Activated CD4-positive, CD25-positive, alpha-beta regulatory T cell treated with anti-CD3 and anti-CD28 coated beads, Interleukin-2, amount 50 U/mL, for 16 hours (primary cell): ENCODE measurements at regions not wholly inside any gene's neighbourhood (a gene's known extent, or its start where the extent isn't known, plus 50 kb on each side); places are given as distances from the start of the nearest gene placed in this dataset.

Experiments used
- DNase-seq: peaks from one replicate; pipeline ENCODE4 v3.0.0-alpha.2; 2020; ENCODE audit warnings: low read depth, low spot score

DNA sequence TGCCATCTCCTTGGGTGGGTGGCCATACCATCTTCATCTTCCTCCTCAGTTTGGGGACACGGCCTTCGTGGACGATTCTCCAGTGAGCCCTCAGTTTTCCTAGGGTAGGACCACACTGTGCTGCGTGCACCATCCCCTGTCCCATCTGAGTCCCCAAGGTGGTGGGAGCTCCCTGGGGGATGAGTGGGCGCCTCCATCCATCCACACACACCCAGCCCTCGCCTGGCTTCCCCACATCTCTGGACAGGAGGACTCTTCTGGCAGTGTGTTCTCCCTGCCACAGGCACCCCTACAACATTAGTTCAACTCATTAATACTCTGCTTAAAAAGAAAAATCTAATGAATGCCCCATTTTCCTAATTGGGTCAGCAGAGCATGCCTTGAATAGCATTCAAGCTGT lies 408.5 kb downstream of the SHANK2 start:
- DNase-seq, result no peak

DNA sequence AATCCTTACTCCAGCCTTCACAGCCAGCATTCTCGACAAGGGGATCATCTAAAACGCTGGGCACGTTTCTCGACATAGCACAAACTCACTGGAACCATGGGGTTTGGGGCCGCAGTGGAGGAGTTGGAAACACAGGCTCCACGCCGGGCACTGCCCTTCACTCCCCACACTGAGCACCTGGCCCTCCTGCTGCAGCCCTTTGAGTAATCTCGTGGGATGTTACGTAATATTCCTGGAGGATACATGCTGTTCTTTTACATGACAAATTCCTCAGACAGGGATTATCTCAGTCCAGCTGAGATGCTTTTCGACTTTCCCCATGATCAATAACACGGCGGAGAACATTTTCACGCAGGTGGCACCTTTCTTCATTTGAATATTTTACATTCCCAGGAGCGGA lies 408.0 kb downstream of the SHANK2 start:
- DNase-seq, result no peak

DNA sequence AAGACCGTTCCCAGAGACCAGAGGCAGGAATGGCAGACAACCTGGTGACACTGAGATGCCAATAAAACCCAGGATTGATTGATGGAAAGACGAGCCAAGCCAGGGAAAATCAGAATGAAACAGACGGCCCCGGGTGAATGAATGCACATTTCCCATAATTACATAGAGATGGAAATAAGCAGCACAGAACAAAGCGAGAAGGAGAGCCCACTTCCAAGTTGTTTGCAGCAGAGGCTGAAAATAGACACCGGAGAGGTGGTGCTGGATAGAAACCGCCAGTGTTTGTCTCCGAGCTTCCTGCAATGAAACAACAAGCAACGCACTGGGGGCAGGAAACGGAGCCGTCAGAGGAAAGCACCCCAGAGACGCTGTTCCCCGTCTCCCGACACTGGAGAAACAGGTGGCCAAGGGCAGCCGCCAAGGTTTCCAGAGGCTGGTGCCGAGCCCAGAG lies 406.8 kb downstream of the SHANK2 start:
- no peak for DNase-seq

DNA sequence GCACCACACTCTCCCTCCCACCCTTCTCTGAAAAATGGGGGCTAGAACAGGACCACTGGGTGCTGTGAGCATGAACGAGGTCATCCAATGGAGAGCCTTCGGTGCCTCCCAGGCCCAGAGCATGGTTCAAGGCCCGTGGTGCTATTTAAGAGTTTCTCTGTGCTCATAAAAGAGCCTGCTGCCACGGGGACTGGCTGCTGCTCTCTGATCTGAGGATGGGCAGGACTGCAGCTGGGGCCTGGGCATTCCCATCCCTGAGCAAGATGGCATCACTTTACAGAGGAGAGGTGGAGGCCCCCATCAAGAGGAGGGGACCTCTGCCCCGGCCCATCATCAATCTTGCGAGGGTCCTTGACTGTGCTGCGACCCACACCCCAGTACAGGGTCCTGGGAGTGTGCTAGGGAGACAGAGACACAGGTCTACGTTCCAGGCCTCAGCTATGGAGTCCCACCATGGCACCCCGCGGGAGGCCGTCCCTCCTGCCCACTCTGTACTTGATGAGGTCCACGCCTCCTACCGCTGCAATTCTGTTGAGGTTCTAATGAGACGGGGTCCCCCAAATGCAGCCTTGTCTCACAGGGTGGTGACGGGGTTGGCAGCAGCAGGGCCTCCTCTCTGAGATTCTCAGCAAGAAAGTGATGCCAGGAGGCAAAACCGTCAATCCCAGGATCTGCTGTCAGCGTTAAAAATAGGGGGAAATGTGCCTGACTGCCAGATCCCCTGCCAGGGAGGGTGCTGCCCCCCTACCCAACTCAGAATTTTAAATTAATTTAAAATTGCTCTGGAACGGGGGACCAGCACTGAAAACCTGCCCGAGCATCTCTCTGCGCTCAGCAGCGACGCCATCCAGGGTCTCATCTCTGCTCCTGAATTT lies 405.4 kb downstream of the SHANK2 start:
- no peak for DNase-seq

DNA sequence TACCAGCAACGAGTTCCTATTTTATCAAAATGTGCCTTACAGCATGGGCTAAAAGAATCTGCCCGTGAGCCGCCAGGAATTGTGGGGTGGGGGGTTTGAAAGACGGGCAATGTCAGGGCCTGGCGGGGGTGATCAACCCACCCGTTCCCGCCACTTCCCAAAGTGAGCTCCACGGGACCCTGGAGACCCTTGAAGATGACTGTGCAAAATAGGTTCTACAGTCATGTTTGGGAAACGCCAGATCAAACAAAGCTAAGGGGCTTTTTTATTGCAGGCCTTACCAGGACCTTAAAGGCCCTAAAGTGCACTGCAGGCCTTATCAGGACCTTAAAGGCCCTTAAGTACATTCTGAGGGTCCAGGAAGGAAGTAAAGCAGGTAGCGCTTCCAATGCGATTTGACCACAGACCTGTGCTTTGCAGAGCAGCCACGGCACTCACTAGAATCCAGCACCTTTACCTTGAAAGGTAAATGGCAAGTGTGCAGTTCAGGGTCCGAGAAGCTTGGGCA lies 404.1 kb downstream of the SHANK2 start:
- DNase-seq, result no peak

DNA sequence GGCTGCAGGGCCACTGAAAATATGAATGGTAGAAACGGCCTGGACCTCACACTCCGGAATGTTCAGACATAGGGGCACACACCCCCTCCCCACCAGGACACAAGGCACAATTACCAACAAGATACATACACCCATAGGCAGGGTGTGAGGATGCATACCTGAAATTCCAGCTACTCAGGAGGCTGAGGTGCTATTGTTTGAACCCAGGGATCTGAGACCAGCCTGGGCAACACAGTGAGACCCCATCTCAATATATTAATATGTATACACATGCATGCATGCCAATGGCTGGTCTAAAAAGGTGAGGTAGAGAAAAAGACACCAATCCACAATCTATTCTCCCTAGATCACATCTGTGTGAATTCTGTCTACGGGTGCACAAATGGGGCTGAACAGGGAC lies 403.3 kb downstream of the SHANK2 start:
- no peak for DNase-seq

DNA sequence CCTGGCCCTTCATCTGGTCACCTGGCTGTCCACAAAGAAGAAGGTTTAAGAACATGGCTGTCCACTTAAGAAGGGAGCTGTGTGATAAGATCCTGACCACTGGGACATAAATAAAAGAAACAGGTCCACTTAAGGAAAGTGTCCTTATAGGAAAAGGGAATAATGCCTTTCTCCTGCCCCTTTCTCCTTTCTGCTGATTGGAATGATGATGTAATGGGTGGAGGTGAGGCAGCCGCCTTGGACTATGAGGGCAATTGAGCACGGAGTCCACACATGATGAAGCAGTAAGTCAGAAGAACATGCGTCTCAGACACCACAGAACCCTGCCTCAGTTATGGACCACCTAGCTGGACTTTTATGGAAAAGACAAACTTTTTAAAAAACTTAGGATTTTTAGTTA lies 401.1 kb downstream of the SHANK2 start:
- no peak for DNase-seq

DNA sequence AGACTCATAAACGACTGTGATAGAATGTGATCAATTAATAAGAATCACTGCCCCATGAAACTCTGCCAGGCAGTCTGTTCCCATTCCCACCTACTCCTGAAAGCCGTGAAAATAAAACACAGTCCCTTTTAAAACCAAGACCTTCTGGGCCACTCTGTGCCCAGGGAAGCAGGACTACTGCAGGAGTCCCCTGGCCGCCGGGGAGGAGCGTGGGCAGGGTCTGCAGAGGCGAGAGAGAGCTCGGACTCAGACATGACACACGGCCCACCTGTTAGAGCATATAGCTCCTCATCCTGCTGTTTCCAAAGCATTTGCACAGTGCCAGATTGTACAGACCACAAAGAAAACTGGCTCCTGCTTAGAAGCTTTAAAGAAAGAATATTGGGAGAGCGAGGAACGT lies 400.5 kb downstream of the SHANK2 start:
- DNase-seq, result no peak

DNA sequence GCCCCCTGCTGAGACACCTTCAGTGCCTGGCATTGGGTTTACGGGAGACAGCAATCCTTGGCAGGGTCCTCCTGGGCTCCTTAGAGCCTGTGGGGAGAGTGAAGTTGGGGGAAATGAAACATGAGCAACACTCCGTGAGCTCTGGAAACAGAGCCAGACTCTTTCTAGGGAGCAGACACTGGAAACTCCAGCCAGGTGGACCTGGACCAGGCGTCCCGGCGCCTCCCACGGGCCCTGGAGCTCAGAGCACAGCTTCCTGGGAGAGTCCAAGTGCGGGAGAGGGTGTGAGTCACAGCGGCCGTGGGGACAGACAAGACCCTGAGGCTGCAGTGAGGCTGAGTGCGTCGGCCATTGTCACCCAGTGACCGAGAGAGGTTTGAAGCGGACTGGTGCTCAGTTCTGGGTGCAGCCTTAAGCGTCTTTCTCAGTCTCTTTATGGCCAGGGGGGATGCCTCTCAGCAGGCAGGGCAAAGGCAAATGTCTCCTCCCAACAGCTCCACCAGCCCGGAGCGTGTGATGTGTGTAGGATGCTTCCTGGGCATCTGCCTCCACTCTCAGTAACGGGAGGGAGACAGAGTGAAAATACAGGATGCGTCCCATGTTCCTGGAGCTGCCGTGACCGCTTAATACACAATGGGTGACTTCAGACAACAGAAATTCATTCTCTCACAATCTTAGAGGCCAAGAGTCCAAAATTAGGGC lies 399.2 kb downstream of the SHANK2 start:
- DNase-seq, result no peak

DNA sequence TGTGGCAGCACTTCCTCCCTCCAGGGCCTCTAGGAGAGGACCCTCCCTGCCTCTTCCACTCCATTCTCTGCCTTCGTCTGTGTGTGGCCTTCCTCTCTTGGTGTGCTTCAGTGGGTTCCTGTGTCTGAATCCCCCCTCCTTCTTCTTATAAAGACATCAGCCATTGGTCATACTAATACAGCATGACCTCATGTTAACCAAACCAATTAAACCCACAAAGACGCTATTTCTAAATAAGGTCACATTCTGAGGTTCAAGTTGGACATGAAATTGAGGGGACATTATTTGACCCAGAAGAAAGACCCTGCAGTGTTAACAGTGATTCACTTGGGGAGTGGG lies 398.6 kb downstream of the SHANK2 start:
- DNase-seq, result no peak

DNA sequence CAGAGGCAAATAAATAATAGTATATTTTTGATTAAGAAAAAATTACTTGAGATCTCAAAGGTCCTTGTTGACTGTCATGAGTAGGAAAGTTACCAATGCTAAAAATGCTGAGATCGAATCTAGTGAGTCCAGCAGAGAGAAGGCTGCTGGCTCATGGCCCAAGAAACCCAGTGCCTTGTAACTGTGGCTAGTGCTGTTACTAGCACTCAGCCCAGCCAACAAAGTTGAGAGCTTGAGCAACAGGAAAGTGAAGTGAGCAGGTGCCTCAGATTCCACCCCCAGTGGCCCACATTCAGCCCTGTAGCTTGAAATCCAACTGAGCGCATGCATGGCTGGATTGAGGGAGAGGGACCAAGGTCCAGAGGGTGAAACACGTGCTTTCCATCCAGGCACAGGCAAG lies 398.2 kb downstream of the SHANK2 start:
- no peak for DNase-seq

DNA sequence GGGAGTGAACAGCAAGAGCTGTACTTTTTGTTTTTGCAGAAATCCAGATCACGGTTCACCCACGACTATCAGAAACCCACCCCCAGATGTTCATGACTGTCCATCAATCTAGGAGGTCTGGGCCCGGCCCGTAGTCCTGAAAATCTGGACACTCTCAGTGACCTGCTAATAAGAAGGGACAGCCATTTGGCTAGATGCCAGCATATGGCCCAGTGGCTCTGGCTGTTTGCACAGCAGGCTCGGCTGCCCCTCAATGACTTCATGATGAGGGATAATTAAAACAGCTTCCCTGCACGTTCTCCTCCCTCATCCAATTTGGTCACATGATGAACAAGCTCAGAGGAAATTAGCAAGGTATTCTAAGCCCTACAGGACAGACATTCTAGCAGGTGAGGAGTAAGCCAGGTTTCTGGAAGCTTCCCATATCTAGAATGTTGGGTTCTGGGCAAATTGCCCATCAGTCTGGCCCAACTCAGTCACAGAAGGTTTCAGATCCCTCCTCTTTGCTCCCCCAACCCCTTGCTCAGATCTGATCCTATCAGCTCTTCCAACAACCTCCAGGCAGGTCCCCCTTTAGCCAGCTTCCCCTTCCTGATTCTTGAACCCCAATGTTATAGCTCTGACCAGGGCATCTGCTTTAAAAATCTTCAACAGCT lies 397.3 kb downstream of the SHANK2 start:
- DNase-seq, result no peak

DNA sequence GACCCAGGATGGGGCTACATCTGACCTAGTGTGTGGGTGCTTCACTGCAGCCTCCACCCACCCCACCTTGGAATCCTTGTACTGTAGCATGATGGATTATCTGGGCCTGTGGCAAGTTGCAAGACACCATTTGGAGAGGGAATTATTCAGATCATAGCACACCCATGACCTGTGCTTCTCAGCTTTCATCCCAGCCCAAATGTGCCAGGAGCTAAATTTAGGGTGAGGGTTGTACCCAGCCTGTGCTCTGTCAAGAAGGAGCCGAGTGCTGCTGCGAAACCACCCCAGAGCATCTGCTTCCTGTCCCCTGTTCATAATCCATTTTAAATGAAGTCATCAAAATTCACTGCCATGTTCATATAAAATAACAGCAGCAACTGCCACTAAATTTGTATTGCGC lies 394.5 kb downstream of the SHANK2 start:
- DNase-seq, result no peak

DNA sequence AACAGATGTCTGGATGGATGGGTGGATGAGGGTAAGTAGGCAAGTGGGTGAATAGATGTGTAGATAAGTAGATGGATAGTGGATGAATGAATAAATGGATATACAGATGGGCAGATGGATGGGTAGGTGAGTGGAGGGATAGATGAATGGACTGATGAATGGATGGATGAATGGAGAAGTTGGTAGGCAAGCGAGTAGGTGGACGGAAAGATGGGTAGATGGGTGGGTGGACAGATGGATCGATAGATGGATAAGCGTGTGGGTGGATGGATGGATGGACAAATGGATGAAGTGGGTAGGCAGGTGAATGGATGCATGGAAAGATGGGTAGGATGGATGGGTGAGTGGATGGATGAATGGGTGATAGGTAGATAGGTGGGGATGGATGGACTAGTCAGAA lies 393.2 kb downstream of the SHANK2 start:
- DNase-seq, result no peak

DNA sequence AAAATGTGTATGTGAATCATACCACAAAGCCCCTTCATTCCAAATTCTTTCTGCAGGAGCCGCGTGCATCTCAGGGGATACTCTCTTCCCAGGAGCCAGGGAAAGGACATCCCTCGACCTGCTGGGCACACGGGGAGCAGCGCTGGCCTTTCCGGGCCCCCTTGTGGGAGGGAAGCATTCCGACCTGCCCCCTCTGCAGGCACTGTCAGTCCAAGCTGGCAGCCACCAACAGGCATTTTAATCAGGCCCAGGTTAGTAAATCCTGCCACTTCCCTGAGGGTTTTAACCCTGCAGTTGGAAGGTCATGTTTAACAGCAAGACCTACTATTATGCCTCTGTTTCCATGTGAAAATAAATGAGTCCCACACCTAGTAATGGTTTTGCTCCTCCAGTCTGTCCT lies 391.5 kb downstream of the SHANK2 start:
- DNase-seq, result no peak

DNA sequence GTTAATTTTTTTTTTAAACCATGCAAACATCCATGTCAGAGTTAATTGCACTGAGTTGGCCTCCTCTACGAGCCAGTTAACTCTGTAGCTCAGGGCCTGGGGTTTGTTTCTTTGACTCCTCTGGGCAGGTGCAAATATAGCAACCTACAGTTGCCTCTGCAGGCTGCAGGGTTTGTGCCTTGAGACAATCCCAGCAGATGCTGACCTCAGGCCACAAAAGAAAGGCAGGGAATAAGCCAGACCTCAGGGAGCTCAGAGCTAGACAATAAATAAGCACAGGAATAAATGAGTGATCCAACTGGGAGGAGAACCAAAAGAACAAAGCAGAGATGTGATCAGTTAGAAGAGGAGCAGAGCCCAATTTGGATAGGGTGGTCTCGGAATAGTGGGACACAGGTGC lies 390.8 kb downstream of the SHANK2 start:
- DNase-seq, result no peak

DNA sequence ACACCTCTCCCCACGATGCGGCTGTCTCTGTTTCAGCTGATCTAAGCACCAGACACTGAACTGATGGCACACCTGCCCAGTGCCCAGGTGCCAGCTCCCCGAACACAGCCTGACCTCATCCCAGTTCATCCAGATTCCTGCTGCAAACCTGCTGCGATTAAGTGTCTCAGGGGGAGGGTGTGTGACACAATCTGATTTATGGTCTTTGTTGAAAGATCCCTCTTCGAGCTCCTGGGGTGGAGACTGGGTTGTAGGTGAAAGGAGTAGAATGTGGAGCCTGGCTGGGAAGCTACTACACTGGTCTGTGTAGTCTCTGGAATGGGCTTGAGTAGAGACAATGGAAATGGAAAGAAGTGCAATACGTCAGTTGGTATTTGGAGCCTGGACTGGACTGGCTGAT lies 390.3 kb downstream of the SHANK2 start:
- DNase-seq, result no peak

DNA sequence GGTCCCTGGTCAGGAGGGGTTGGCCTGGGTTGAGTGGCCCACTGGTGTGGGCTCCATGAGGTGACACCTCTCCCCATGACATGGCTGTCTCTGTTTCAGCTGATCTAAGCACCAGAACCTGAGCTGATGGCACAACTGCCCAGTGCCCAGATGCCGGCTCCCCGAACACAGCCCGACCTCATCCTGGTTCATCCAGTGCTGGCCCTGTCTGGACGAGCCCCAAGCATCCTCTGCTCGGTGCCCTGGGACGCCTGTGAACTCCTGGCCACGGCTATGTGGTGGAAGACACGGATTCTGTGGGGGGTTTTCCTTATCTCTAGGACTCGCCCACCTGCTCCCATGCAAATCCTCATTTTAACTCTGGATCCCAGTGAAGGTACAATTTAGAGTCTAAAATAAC lies 389.2 kb downstream of the SHANK2 start:
- no peak for DNase-seq

DNA sequence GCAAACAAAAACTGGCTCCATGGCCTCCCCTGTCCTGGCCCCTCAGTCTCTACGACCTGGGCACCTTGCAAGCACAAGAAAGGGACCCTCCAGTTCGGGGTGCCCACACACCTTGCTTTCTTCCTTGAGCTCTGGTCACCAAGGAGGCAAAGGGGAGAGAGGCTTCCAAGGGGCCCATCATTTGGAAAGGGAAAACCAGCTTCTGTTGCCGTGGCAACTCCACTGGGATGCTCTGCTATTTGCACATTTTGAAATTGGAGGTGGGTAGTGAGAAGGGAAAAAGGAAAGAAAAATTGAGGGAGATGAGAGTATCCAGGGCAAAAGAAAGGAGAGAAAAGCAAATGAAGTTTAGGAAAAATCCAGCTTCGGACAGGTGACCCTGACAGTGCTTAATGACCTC lies 388.4 kb downstream of the SHANK2 start:
- no peak for DNase-seq

DNA sequence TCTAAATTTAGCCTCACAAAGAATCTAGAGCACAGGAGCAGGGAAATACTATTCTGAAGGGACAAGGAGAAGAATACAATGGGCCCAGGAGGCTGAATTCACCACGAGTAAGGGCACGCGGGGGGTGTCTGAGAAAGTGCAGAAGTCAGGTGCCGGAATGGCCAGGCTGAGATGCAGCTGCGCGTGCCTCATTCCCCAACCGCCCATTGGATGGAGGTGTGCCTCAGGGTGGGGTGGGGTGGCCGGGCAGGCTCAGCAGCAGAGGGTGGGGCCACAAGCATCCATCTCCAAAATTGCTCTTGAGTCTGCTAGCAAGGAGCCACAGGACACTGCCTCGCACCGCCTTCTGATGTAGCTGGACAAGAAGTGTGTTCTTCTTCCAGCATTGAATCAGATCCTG lies 387.0 kb downstream of the SHANK2 start:
- no peak for DNase-seq

DNA sequence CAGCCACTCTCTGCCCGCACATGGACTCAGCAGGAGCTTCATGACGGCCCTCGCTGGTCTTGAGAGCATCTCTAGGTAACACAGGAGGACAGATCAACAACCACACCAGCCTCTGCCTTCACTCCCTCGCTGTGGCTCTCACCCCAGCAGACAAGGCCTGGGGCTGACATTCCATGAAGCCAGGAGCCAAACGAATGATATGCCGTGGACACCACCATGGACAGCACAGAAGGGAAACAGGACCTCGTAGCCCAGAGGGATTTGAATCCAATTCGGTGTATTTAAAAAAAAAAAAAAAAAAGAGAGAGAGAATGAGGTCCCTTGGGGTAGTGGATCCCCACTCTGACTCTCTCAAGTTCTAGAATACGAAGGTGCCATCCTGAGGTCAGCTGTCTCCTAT lies 385.5 kb downstream of the SHANK2 start:
- no peak for DNase-seq

DNA sequence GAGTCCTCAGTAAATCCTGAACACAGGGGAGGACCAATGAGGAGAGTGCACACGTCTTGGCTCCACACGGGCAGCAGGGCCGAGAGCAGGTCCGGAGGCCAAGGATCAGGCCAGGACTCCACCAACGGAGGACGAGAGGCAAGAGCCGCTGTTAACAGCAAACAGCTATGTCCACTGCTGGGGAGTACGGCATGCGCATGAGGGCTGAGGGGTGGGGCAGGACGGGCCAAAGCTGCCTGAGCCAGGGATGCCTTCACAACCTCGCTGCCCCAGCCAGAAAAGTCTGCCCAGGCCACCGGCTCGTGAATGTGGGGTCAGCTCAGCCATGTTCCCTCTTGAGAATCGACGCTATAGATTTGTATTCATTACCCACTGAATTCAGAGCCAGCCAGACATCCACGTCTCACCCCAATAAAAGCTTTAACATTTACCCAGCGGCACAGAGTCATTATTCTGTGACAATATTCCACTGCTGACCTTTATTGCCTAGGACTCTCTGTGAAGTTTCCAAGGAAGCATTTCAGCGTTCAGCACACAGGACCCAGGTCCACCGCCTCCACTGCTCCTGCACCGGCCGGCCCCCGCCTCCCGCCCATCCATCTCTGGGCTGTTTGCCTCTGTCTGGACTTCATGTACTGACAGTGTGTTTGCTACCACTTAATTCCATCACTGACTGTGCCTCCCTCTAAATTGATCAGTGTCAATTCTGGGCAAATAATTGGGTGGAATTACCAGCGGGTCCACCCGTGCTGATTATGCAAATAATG lies 384.9 kb downstream of the SHANK2 start:
- DNase-seq, result no peak
